GM10248 (cell line): ENCODE measurements at regions not wholly inside any gene's neighbourhood (a gene's known extent, or its start where the extent isn't known, plus 50 kb on each side); places are given as distances from the start of the nearest gene placed in this dataset.

Experiments
- CTCF ChIA-PET: fragments of 300-600 bp; sonication (Branson Sonifier 250); formaldehyde crosslinking; extraction: SDS; loops from one replicate; lab custom pipeline; 2021; ENCODE audit warnings: antibody characterized with exemption; lab: Yijun Ruan, JAX
- POLR2A ChIA-PET: fragments of 350-650 bp; sonication (Branson Sonifier 250); formaldehyde crosslinking; extraction: SDS; loops from one replicate; lab custom pipeline; 2020; ENCODE audit warnings: antibody characterized with exemption; lab: Yijun Ruan, JAX
- DNase-seq: peaks from one replicate; pipeline ENCODE4 v3.0.0; 2012; ENCODE audit errors: extremely low spot score
- CTCF ChIP-seq: IDR thresholded peaks from 2 replicates; pipeline ENCODE4 v1.5.1; 2012; ENCODE audit warnings: mild to moderate bottlenecking, low read depth; ENCODE audit errors: extremely low read depth, missing control alignments, control extremely low read depth

GRCh38 chr12:97048421-97049035, 141.5 kb downstream of the NEDD1 start:
- no peak for TF ChIP-seq CTCF
- CTCF ChIA-PET: no interaction called here
- DNase-seq: no peak
- POLR2A ChIA-PET: no interaction called here

GRCh38 chr12:97050509-97050908, 143.5 kb downstream of the NEDD1 start:
- DNase-seq: no peak
- TF ChIP-seq CTCF: no peak
- ChIA-PET CTCF (interaction anchor here (1.0 kb wide), 1 partner anchor 26 kb away, joined by 3 read pairs; no protein-coding TSS in a partner anchor), POLR2A (no interaction called here)

GRCh38 chr12:97051341-97051740, 144.3 kb downstream of the NEDD1 start:
- ChIA-PET CTCF (interaction anchor here (1.0 kb wide), 1 partner anchor 27 kb away, joined by 3 read pairs; no protein-coding TSS in a partner anchor), POLR2A (no interaction called here)
- DNase-seq: no peak
- no peak for TF ChIP-seq CTCF

GRCh38 chr12:97061171-97061570, 154.1 kb downstream of the NEDD1 start:
- ChIA-PET CTCF (no interaction called here), POLR2A (no interaction called here)
- DNase-seq: no peak
- TF ChIP-seq CTCF: no peak

GRCh38 chr12:97063292-97063935, 156.4 kb downstream of the NEDD1 start:
- no peak for TF ChIP-seq CTCF
- ChIA-PET POLR2A (no interaction called here), CTCF (interaction anchor here (0.6 to 1.6 kb wide), 2 partner anchors 9 to 32 kb away, joined by 3 to 4 read pairs; no protein-coding TSS in a partner anchor)
- DNase-seq: no peak

- POLR2A ChIA-PET: no interaction called here
- CTCF ChIA-PET: no interaction called here
- DNase-seq: no peak
- TF ChIP-seq CTCF: no peak
These were observed 168.3 kb downstream of the NEDD1 start for GRCh38 chr12:97075161-97075933.
